Non-pigmented ciliary epithelial cell (primary cell): ENCODE measurements at regions not wholly inside any gene's neighbourhood (a gene's known extent, or its start where the extent isn't known, plus 50 kb on each side); places are given as distances from the start of the nearest gene placed in this dataset.
A peak's percentile ranks its signal among the peaks of the same experiment; 100 is the strongest.

Experiments used
- DNase-seq: peaks from one replicate; pipeline ENCODE4 v3.0.0-alpha.2; 2010; ENCODE audit warnings: low read depth

- DNase-seq: no peak
Observed at GRCh38 chr4:71241501-71242288, 97.1 kb upstream of the SLC4A4 start.

GRCh38 chr4:71243091-71243833 lies 95.6 kb upstream of the SLC4A4 start:
- no peak for DNase-seq

GRCh38 chr4:71247706-71248105 lies 91.1 kb upstream of the SLC4A4 start:
- DNase-seq: no peak

- DNase-seq: no peak
Observed at GRCh38 chr4:71251261-71251660, 87.6 kb upstream of the SLC4A4 start.

GRCh38 chr4:71253545-71253944 lies 85.3 kb upstream of the SLC4A4 start:
- no peak for DNase-seq

GRCh38 chr4:71254451-71255012 lies 84.3 kb upstream of the SLC4A4 start:
- DNase-seq: no peak

- no peak for DNase-seq
Observed at GRCh38 chr4:71255976-71256375, 82.8 kb upstream of the SLC4A4 start.

- DNase-seq: no peak
Observed at GRCh38 chr4:71257761-71258160, 81.1 kb upstream of the SLC4A4 start.

GRCh38 chr4:71258323-71258722 lies 80.5 kb upstream of the SLC4A4 start:
- no peak for DNase-seq

- DNase-seq: no peak
Observed at GRCh38 chr4:71259280-71259679, 79.5 kb upstream of the SLC4A4 start.

- no peak for DNase-seq
Observed at GRCh38 chr4:71259911-71260331, 78.9 kb upstream of the SLC4A4 start.

GRCh38 chr4:71260544-71260943 lies 78.3 kb upstream of the SLC4A4 start:
- no peak for DNase-seq

- no peak for DNase-seq
Observed at GRCh38 chr4:71261001-71261400, 77.8 kb upstream of the SLC4A4 start.

GRCh38 chr4:71261633-71262121 lies 77.1 kb upstream of the SLC4A4 start:
- no peak for DNase-seq

- DNase-seq: no peak
Observed at GRCh38 chr4:71262161-71262560, 76.7 kb upstream of the SLC4A4 start.

GRCh38 chr4:71266090-71266794 lies 72.6 kb upstream of the SLC4A4 start:
- DNase-seq: peak; percentile 58

GRCh38 chr4:71267244-71267643 lies 71.6 kb upstream of the SLC4A4 start:
- DNase-seq: no peak

GRCh38 chr4:71268166-71268565 lies 70.7 kb upstream of the SLC4A4 start:
- DNase-seq: no peak

GRCh38 chr4:71269233-71269632 lies 69.6 kb upstream of the SLC4A4 start:
- DNase-seq: no peak

GRCh38 chr4:71270901-71271300 lies 67.9 kb upstream of the SLC4A4 start:
- no peak for DNase-seq

GRCh38 chr4:71272976-71273375 lies 65.8 kb upstream of the SLC4A4 start:
- no peak for DNase-seq

GRCh38 chr4:71275004-71275403 lies 63.8 kb upstream of the SLC4A4 start:
- DNase-seq: no peak
